Sigmoid colon (tissue), 4 donors: ENCODE measurements at regions not wholly inside any gene's neighbourhood (a gene's known extent, or its start where the extent isn't known, plus 50 kb on each side); places are given as distances from the start of the nearest gene placed in this dataset.
A peak's percentile ranks its signal among the peaks of the same experiment; 100 is the strongest.

ENCODE experiments used
- CTCF ChIP-seq, 4 experiments: fragments of 450-650 bp in 3 of 4; fragments of 200-600 bp in 1 of 4; IDR thresholded peaks; one replicate each; pipeline ENCODE4 v1.5.1; 2016 to 2019; ENCODE audit warnings: antibody characterized with exemption in 4 of 4, mild to moderate bottlenecking in 3 of 4, moderate library complexity in 2 of 4
- EP300 ChIP-seq, 4 donors: sonication (generic); formaldehyde crosslinking; IDR thresholded peaks; one replicate each; pipeline ENCODE4 v1.6.1; 2017; ENCODE audit warnings: antibody characterized with exemption in 4 of 4
- POLR2A ChIP-seq, 2 donors: fragments of 450-650 bp; IDR thresholded peaks; one replicate each; pipeline ENCODE4 v1.6.1; 2016; ENCODE audit warnings: antibody characterized with exemption in 2 of 2, mild to moderate bottlenecking in 2 of 2, moderate library complexity in 2 of 2
- POLR2AphosphoS5 ChIP-seq, 4 donors: sonication (generic); formaldehyde crosslinking; IDR thresholded peaks; one replicate each; pipeline ENCODE4 v1.6.1; 2017; ENCODE audit warnings: antibody characterized with exemption in 4 of 4

DNA sequence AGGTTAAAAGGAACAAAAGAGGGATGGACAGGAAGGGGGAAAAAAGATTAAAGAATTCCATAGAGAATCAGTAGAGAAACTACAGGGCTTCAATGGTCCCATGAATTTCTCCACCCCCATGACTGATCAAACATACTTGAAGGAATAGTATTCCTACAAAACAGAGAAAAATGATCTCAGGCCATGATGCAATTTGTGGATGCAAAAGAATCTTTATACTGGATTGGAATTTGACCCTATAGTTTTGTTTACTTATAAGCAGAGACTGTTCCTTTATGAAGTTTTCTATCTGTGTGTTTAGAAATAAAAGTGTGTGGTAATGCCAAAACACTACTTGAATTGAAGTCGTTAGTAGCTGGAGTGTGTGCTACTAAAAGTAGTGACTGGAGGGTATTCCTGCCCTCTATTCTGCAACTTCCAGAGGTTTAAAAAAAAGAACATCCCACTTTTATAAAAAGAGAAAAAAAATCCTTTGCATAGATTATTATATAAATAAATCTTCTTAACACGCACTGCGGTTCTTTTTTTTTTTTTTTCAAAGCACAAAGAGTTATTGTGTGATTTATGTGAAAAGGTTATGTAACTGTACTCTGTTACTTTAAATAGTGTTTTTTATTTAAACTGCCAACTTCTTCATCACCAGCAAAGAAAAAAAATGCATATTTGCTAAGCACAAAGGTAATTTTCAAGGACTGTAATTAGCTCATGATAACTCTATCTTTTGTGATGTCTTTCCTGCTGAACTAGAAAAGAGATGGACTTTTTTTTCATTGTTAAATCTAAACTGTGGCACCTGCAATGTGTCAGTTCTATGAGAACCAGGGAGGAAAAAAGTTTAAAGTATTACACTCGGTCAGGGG, 214.5 kb upstream of the CITED2 start:
- TF ChIP-seq CTCF (IDR thresholded peaks at IDR 0.05) = no peak
- TF ChIP-seq POLR2A (IDR thresholded peaks at IDR 0.05) = no peak
- TF ChIP-seq POLR2AphosphoS5 (IDR thresholded peaks at IDR 0.05) = peak in 3 of 4 donors; percentile 33 to 47 (median 35)
- TF ChIP-seq EP300 (IDR thresholded peaks at IDR 0.05) = peak in 1 of 4 donors; percentile 41
